Breast epithelium (tissue), 4 donors: ENCODE measurements at regions not wholly inside any gene's neighbourhood (a gene's known extent, or its start where the extent isn't known, plus 50 kb on each side); places are given as distances from the start of the nearest gene placed in this dataset.

Experiments used
- DNase-seq, 2 donors: peaks; one replicate each; pipeline ENCODE4 v3.0.0-alpha.2; 2019; ENCODE audit warnings: low spot score in 2 of 2
- H3K27ac ChIP-seq, 2 donors: fragments of 200-600 bp; sonication (generic) in 1 of 2; one replicate each; pipeline ENCODE4 v1.5.1; 2016 to 2019; ENCODE audit warnings: mild to moderate bottlenecking in 1 of 2
- H3K27me3 ChIP-seq, 2 donors: fragments of 200-600 bp; sonication (generic) in 1 of 2; one replicate each; pipeline versions ENCODE4 v1.5.1 to v1.6.0; 2017 to 2019; ENCODE audit warnings: control low read depth in 1 of 2, mild to moderate bottlenecking in 1 of 2
- H3K36me3 ChIP-seq: fragments of 200-600 bp; one replicate; pipeline ENCODE4 v1.5.1; 2019
- H3K4me1 ChIP-seq, 2 donors: fragments of 200-600 bp; sonication (generic); one replicate each; pipeline ENCODE4 v1.5.1; 2016 to 2019; ENCODE audit warnings: control low read depth in 1 of 2
- H3K4me3 ChIP-seq, 3 donors: fragments of 200-600 bp; sonication (generic); 1 replicate in 2 of 3; 2 replicates in 1 of 3; pipeline ENCODE4 v1.5.1; 2016 to 2019; ENCODE audit warnings: mild to moderate bottlenecking in 3 of 3, moderate library complexity in 2 of 3
- H3K9me3 ChIP-seq, 2 donors: fragments of 200-600 bp; sonication (generic) in 1 of 2; one replicate each; pipeline ENCODE4 v1.5.1; 2016 to 2019; ENCODE audit warnings: control low read depth in 1 of 2
- CTCF ChIP-seq, 3 donors: fragments of 450-650 bp; IDR thresholded peaks; one replicate each; pipeline ENCODE4 v1.5.1; 2016 to 2017; ENCODE audit warnings: antibody characterized with exemption in 3 of 3, mild to moderate bottlenecking in 3 of 3, moderate library complexity in 3 of 3
- POLR2A ChIP-seq: fragments of 450-650 bp; IDR thresholded peaks from one replicate; pipeline ENCODE4 v1.6.1; 2016; ENCODE audit warnings: antibody characterized with exemption, mild to moderate bottlenecking, moderate library complexity
- POLR2AphosphoS5 ChIP-seq, 3 donors: sonication (generic); formaldehyde crosslinking; IDR thresholded peaks; one replicate each; pipeline ENCODE4 v1.6.1; 2017; ENCODE audit warnings: antibody characterized with exemption in 3 of 3
- intact Hi-C: fragments of 100-400 bp; cut with DNase I; formaldehyde crosslinking; loops from one replicate; pipeline ENCODE4 v1.15.1; 2023; ENCODE audit warnings: low total_unique reads

GRCh38 chr6:138560130-138560860, 61.0 kb upstream of the NHSL1 start:
- DNase-seq, result no peak
- no peak overlapping the region for H3K4me3 ChIP-seq
- TF ChIP-seq POLR2AphosphoS5 (IDR thresholded peaks at IDR 0.05), result no peak
- no peak for TF ChIP-seq CTCF (IDR thresholded peaks at IDR 0.05)
- no peak for TF ChIP-seq POLR2A
- H3K4me1 ChIP-seq, result no peaks in the 10 kb centered on the region
- intact Hi-C loops, result no loop called here
- H3K27me3 ChIP-seq, result no peaks in the 10 kb centered on the region
- H3K27ac ChIP-seq, result peak overlapping the region; percentile 17 to 41
- H3K36me3 ChIP-seq, result no peaks in the 10 kb centered on the region
- no peaks in the 10 kb centered on the region for H3K9me3 ChIP-seq

DNA sequence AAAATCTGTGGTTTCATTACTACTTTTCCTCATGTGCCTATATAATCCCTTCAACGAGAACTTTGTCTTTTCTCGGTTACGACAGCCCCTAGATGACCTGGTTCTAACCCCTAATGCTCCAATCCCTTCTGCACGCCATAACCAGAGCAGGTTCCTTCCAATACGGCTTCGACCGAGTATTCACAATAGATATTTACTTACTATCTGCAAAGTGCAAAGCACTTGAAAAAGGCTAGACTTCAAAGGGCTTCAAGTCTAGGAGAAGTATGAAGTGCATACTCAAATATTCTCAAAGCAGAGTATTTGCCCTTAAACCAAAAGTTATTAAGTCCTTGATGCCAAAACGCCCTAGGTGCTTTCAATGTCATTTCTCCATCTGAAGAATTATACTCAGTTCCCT, 63.4 kb upstream of the NHSL1 start:
- H3K27ac ChIP-seq, result no peak overlapping the region
- TF ChIP-seq POLR2AphosphoS5 (IDR thresholded peaks at IDR 0.05), result no peak
- no peak for TF ChIP-seq CTCF (IDR thresholded peaks at IDR 0.05)
- no peak for TF ChIP-seq POLR2A
- intact Hi-C loops, result no loop called here

DNA sequence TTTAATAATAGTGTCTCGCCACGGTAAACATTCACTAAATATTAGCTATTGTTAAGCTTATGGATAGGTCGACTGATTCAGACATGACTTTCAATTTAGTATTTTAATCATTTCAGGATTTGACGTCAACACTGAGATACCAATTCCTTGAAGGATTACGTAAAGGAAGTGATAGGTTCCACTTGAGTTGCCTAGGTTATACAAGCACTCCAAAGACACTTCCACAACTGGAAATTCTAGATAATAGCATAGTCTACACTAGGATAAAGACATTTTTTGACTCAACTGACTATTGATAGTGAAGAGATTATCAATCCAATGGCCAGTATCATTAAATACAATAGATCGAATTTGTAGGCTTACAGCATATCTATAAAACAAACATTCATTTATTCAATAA, 63.9 kb upstream of the NHSL1 start:
- Histone ChIP-seq H3K27me3 (no peaks in the 10 kb centered on the region), H3K9me3 (no peaks in the 10 kb centered on the region), H3K27ac (no peak overlapping the region), H3K36me3 (no peaks in the 10 kb centered on the region), H3K4me1 (no peaks in the 10 kb centered on the region), H3K4me3 (no peak overlapping the region)
- intact Hi-C loops, result no loop called here
- TF ChIP-seq POLR2AphosphoS5 (IDR thresholded peaks at IDR 0.05) (no peak), CTCF (IDR thresholded peaks at IDR 0.05) (no peak), POLR2A (no peak)
- DNase-seq, result no peak

More for the DNA sequence above, 63.4 kb upstream of the NHSL1 start:
- no peak overlapping the region for H3K4me3 ChIP-seq
- no peaks in the 10 kb centered on the region for H3K36me3 ChIP-seq
- DNase-seq, result no peak
- no peaks in the 10 kb centered on the region for H3K9me3 ChIP-seq
- no peaks in the 10 kb centered on the region for H3K4me1 ChIP-seq
- H3K27me3 ChIP-seq, result no peaks in the 10 kb centered on the region

DNA sequence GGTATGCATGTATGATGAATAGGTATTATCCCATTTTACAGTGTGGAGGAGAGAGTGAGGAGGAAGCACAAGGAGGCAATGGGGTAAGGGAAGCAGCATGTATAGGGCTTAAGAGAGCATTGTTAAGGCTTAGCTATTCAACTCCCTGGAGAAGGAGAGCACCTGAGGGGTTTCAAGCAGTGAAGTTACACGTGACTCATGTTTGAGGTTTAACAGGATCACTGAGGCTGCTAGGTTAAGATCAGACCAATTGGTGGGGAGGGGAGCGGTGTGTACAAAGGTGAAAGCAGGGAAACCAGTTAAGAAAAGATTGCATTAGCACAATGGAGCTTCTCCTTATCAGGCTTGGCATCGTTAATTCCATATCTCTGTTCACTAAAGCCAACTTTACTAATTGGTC, 64.4 kb upstream of the NHSL1 start:
- intact Hi-C loops, result no loop called here
- Histone ChIP-seq H3K36me3 (no peaks in the 10 kb centered on the region), H3K27ac (no peak overlapping the region), H3K4me3 (no peak overlapping the region), H3K4me1 (no peaks in the 10 kb centered on the region), H3K9me3 (no peaks in the 10 kb centered on the region), H3K27me3 (no peaks in the 10 kb centered on the region)
- TF ChIP-seq CTCF (IDR thresholded peaks at IDR 0.05) (no peak), POLR2A (no peak), POLR2AphosphoS5 (IDR thresholded peaks at IDR 0.05) (no peak)
- DNase-seq, result no peak

DNA sequence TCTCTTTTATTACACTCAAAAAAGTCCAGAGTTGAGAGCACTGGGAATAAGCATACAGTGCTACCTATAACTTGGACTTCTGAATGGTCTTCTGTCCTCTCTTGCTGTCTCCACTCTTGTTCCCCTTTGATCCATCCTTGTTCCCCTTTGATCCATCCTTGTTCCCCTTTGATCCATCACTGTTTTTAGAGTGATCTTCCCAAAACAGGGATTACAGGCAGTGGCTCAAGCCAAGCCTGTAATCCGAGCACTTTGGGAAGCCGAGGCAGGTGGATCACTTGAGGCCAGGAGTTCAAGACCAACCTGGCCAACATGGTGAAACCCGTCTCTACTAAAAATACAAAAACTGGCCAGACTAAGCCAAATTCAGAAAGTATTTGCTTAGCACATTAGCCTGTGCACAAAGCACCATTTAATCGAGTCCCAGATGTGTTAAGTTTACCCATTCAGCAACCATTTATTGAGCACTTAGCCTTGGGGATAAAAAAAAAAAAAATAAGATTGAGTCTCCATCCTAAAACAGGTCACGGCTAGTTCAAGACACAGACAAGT, 65.0 kb upstream of the NHSL1 start:
- no peak overlapping the region for H3K4me3 ChIP-seq
- no peak for TF ChIP-seq CTCF (IDR thresholded peaks at IDR 0.05)
- no peak for TF ChIP-seq POLR2A
- TF ChIP-seq POLR2AphosphoS5 (IDR thresholded peaks at IDR 0.05), result no peak
- H3K27me3 ChIP-seq, result no peaks in the 10 kb centered on the region
- no peaks in the 10 kb centered on the region for H3K4me1 ChIP-seq
- intact Hi-C loops, result no loop called here
- DNase-seq, result no peak
- H3K9me3 ChIP-seq, result no peaks in the 10 kb centered on the region
- H3K36me3 ChIP-seq, result no peaks in the 10 kb centered on the region
- H3K27ac ChIP-seq, result no peak overlapping the region
